SK-N-SH treated with all-trans-retinoic acid at 6 μM for 48 hours (cell line): ENCODE measurements at regions not wholly inside any gene's neighbourhood (a gene's known extent, or its start where the extent isn't known, plus 50 kb on each side); places are given as distances from the start of the nearest gene placed in this dataset.

ENCODE experiments used
- ATAC-seq: fragments of 200-7000 bp; cut with Tn5 transposase; 3 replicates; pipeline ENCODE4 v1.9.1; 2020; ENCODE audit warnings: mild to moderate bottlenecking, moderate library complexity
- ARNTL ChIP-seq: fragments of 450-650 bp; formaldehyde crosslinking; IDR thresholded peaks from 2 replicates; pipeline ENCODE4 v1.5.0; 2020; ENCODE audit warnings: low read depth, mild to moderate bottlenecking, moderate library complexity, borderline replicate concordance
- CREB5 ChIP-seq: fragments of 250-450 bp; sonication (Bioruptor Pico); IDR thresholded peaks from 2 replicates; pipeline ENCODE4 v1.5.1; 2020; ENCODE audit warnings: low read depth, mild to moderate bottlenecking, moderate library complexity
- CSDC2 ChIP-seq: fragments of 250-450 bp; sonication (Bioruptor Pico); IDR thresholded peaks from 2 replicates; pipeline ENCODE4 v1.5.0; 2020; ENCODE audit warnings: mild to moderate bottlenecking, moderate library complexity
- CSRNP3 ChIP-seq: fragments of 250-450 bp; sonication (Bioruptor Pico); IDR thresholded peaks from 2 replicates; pipeline ENCODE4 v1.5.1; 2021; ENCODE audit warnings: mild to moderate bottlenecking, moderate library complexity
- ESRRG ChIP-seq: fragments of 250-450 bp; sonication (Bioruptor Pico); IDR thresholded peaks from 2 replicates; pipeline ENCODE4 v1.6.1; 2021; ENCODE audit warnings: mild to moderate bottlenecking
- GLIS3 ChIP-seq: fragments of 250-450 bp; sonication (Bioruptor Pico); IDR thresholded peaks from 2 replicates; pipeline ENCODE4 v1.5.0; 2020; ENCODE audit warnings: mild to moderate bottlenecking, moderate library complexity
- ISL1 ChIP-seq: fragments of 250-450 bp; sonication (Bioruptor Pico); IDR thresholded peaks from 2 replicates; pipeline ENCODE4 v2.1.2; 2022; ENCODE audit warnings: mild to moderate bottlenecking, moderate library complexity
- OSR1 ChIP-seq: fragments of 250-450 bp; sonication (Bioruptor Pico); IDR thresholded peaks from 2 replicates; pipeline ENCODE4 v1.8.0; 2022; ENCODE audit warnings: moderate library complexity, mild to moderate bottlenecking, inconsistent platforms
- PATZ1 ChIP-seq: fragments of 250-450 bp; sonication (Bioruptor Pico); IDR thresholded peaks from 2 replicates; pipeline ENCODE4 v1.8.0; 2020; ENCODE audit warnings: mild to moderate bottlenecking, moderate library complexity, borderline replicate concordance
- POU6F1 ChIP-seq: fragments of 250-450 bp; sonication (Bioruptor Pico); IDR thresholded peaks from 2 replicates; pipeline ENCODE4 v1.8.0; 2021; ENCODE audit warnings: low read depth, mild to moderate bottlenecking, moderate library complexity, borderline replicate concordance
- PPARA ChIP-seq: fragments of 250-450 bp; sonication (Bioruptor Pico); IDR thresholded peaks from 2 replicates; pipeline ENCODE4 v1.5.0; 2020; ENCODE audit warnings: mild to moderate bottlenecking, borderline replicate concordance
- RARB ChIP-seq: fragments of 250-450 bp; sonication (Bioruptor Pico); IDR thresholded peaks from 2 replicates; pipeline ENCODE4 v1.8.0; 2021; ENCODE audit warnings: mild to moderate bottlenecking, moderate library complexity
- SNAI2 ChIP-seq: fragments of 250-450 bp; sonication (Bioruptor Pico); IDR thresholded peaks from 2 replicates; pipeline ENCODE4 v1.5.0; 2020; ENCODE audit warnings: mild to moderate bottlenecking, moderate library complexity
- TCF4 ChIP-seq: fragments of 250-450 bp; sonication (Bioruptor Pico); IDR thresholded peaks from 2 replicates; pipeline ENCODE4 v1.8.0; 2021; ENCODE audit warnings: mild to moderate bottlenecking, moderate library complexity, borderline replicate concordance
- TOX ChIP-seq: fragments of 250-450 bp; sonication (Bioruptor Pico); IDR thresholded peaks from 2 replicates; pipeline ENCODE4 v1.8.0; 2021; ENCODE audit warnings: mild to moderate bottlenecking, moderate library complexity, borderline replicate concordance
- TSHZ2 ChIP-seq: fragments of 250-450 bp; sonication (Bioruptor Pico); IDR thresholded peaks from 2 replicates; pipeline ENCODE4 v1.5.0; 2020; ENCODE audit warnings: mild to moderate bottlenecking, moderate library complexity
- ZFP3 ChIP-seq: fragments of 250-450 bp; sonication (Bioruptor Pico); IDR thresholded peaks from 2 replicates; pipeline ENCODE4 v1.5.0; 2020; ENCODE audit warnings: mild to moderate bottlenecking, moderate library complexity
- ZFP30 ChIP-seq: fragments of 450-650 bp; formaldehyde crosslinking; IDR thresholded peaks from 2 replicates; pipeline ENCODE4 v1.5.0; 2022; ENCODE audit warnings: mild to moderate bottlenecking, moderate library complexity
- ZNF565 ChIP-seq: fragments of 450-650 bp; formaldehyde crosslinking; conservative IDR thresholded peaks from 2 replicates; pipeline ENCODE4 v1.5.0; 2020; ENCODE audit warnings: low read depth, mild to moderate bottlenecking, moderate library complexity
- ZNF8 ChIP-seq: fragments of 450-650 bp; formaldehyde crosslinking; IDR thresholded peaks from 2 replicates; pipeline ENCODE4 v1.5.0; 2020; ENCODE audit warnings: mild to moderate bottlenecking, moderate library complexity

- ATAC-seq = no peak
- TF ChIP-seq SNAI2 (no peak), GLIS3 (CRISPR knock-in tag) (no peak), ESRRG (CRISPR knock-in tag) (no peak), CSRNP3 (CRISPR knock-in tag) (no peak), ARNTL (CRISPR knock-in tag) (no peak), ZNF8 (CRISPR knock-in tag) (no peak), RARB (CRISPR knock-in tag) (no peak), OSR1 (CRISPR knock-in tag) (no peak), POU6F1 (CRISPR knock-in tag) (no peak), PATZ1 (CRISPR knock-in tag) (no peak), ZNF565 (CRISPR knock-in tag) (no peak), TSHZ2 (CRISPR knock-in tag) (no peak), TCF4 (CRISPR knock-in tag) (no peak), ISL1 (CRISPR knock-in tag) (no peak), TOX (CRISPR knock-in tag) (no peak), CREB5 (CRISPR knock-in tag) (no peak), PPARA (CRISPR knock-in tag) (no peak), ZFP30 (no peak), ZFP3 (CRISPR knock-in tag) (no peak), CSDC2 (no peak)
These were observed 343.0 kb upstream of the NCAM1 start for GRCh38 chr11:112617977-112618826.

- no peak for TF ChIP-seq OSR1 (CRISPR knock-in tag)
- TF ChIP-seq POU6F1 (CRISPR knock-in tag) = no peak
- no peak for TF ChIP-seq ISL1 (CRISPR knock-in tag)
- no peak for TF ChIP-seq ARNTL (CRISPR knock-in tag)
- TF ChIP-seq, all 23 proteins: peak for 0
- ATAC-seq = no peak
These were observed 342.1 kb upstream of the NCAM1 start for GRCh38 chr11:112619106-112619505.
